ENCODE measurements at regions not wholly inside any gene's neighbourhood (a gene's known extent, or its start where the extent isn't known, plus 50 kb on each side); places are given as distances from the start of the nearest gene placed in this dataset.

DNA sequence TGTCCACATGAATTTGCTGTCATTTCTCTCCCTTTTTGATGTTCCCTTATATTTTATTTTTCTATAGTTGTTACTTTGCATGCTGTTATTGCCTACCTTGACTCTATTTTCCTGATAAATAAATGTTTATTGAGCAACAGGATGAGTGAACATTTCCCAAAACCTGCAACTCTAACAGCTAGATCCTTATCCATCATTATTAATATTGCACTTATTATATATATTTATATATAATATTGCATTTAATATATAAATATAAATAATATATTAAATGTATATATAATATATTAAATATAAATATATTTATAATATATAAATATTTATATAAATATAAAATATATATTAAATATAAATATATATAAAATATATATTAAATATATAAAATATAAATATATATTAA is 436.1 kb upstream of the MMADHC start:
- intact Hi-C loops (cut with DNase I), result no loop called here
- DNase-seq (no peak), ATAC-seq (no peak), FAIRE-seq (no peak)
- no peak overlapping the region for H3K27ac ChIP-seq
- no peaks in the 10 kb centered on the region for H3K9me3 ChIP-seq
- no peak for TF ChIP-seq CTCF (IDR thresholded peaks at IDR 0.05)
- no peaks in the 10 kb centered on the region for H3K4me1 ChIP-seq
- no peaks in the 10 kb centered on the region for H3K36me3 ChIP-seq
- H3K4me3 ChIP-seq, result no peak overlapping the region
- no peaks in the 10 kb centered on the region for H3K27me3 ChIP-seq

DNA sequence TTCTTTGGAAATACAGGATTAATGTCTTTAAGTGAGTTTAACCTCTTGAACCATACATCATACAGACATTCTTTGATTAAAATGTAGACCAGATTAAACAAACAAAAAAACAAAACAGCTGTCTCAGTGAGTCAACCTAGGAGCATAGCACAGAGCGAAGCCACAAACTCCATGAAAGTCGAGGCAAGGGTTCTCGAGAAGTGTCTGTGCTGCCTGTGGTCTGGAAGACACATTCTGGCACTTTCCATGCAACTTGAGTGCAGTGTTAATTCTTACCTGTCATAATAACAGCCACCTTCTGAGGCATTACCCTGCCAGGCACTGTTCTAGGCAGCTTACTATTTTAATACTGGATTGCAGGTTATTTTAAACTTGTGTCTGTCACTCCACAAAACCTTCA is 435.5 kb upstream of the MMADHC start:
- Histone ChIP-seq H3K9me3 (no peaks in the 10 kb centered on the region), H3K36me3 (no peaks in the 10 kb centered on the region), H3K4me1 (no peaks in the 10 kb centered on the region), H3K27ac (no peak overlapping the region), H3K27me3 (no peaks in the 10 kb centered on the region), H3K4me3 (no peak overlapping the region)
- no peak for TF ChIP-seq CTCF (IDR thresholded peaks at IDR 0.05)
- intact Hi-C loops (cut with DNase I), result no loop called here
- no peak for DNase-seq
- 86 to 88% methylated on average over 3 of the region's 3 CpGs for WGBS, 2 donors
- no peak for FAIRE-seq
- ATAC-seq, result no peak

GRCh38 chr2:150020937-150021673 is 433.5 kb upstream of the MMADHC start:
- Histone ChIP-seq H3K27ac (no peak overlapping the region), H3K27me3 (no peaks in the 10 kb centered on the region), H3K9me3 (no peaks in the 10 kb centered on the region), H3K4me1 (no peaks in the 10 kb centered on the region), H3K36me3 (no peaks in the 10 kb centered on the region), H3K4me3 (no peak overlapping the region)
- intact Hi-C loops (cut with DNase I), result no loop called here
- no peak for DNase-seq
- no peak for FAIRE-seq
- 59 to 71% methylated on average over 5 of the region's 5 CpGs for WGBS, 2 donors
- no peak for ATAC-seq
- TF ChIP-seq CTCF (IDR thresholded peaks at IDR 0.05), result no peak

- Histone ChIP-seq H3K9me3 (no peaks in the 10 kb centered on the region), H3K27ac (no peak overlapping the region), H3K27me3 (no peaks in the 10 kb centered on the region), H3K4me1 (no peaks in the 10 kb centered on the region), H3K4me3 (no peak overlapping the region), H3K36me3 (no peaks in the 10 kb centered on the region)
- FAIRE-seq, result no peak
- DNase-seq, result no peak
- ATAC-seq, result no peak
- TF ChIP-seq CTCF (IDR thresholded peaks at IDR 0.05), result no peak
- intact Hi-C loops (cut with DNase I), result no loop called here
- 95 to 100% methylated on average over 1 of the region's 1 CpG for WGBS, 2 donors
Measured at GRCh38 chr2:150020221-150020620, 432.6 kb upstream of the MMADHC start.

- Histone ChIP-seq H3K27me3 (no peaks in the 10 kb centered on the region), H3K36me3 (no peaks in the 10 kb centered on the region), H3K4me3 (no peak overlapping the region), H3K4me1 (no peaks in the 10 kb centered on the region), H3K27ac (no peak overlapping the region), H3K9me3 (no peaks in the 10 kb centered on the region)
- 91 to 97% methylated on average over 3 of the region's 3 CpGs for WGBS, 2 donors
- TF ChIP-seq CTCF (IDR thresholded peaks at IDR 0.05), result no peak
- ATAC-seq, result no peak
- intact Hi-C loops (cut with DNase I), result no loop called here
- no peak for FAIRE-seq
- no peak for DNase-seq
Measured at GRCh38 chr2:150019063-150019462, 431.5 kb upstream of the MMADHC start.
